ENCODE measurements at regions not wholly inside any gene's neighbourhood (a gene's known extent, or its start where the extent isn't known, plus 50 kb on each side); places are given as distances from the start of the nearest gene placed in this dataset.

DNA sequence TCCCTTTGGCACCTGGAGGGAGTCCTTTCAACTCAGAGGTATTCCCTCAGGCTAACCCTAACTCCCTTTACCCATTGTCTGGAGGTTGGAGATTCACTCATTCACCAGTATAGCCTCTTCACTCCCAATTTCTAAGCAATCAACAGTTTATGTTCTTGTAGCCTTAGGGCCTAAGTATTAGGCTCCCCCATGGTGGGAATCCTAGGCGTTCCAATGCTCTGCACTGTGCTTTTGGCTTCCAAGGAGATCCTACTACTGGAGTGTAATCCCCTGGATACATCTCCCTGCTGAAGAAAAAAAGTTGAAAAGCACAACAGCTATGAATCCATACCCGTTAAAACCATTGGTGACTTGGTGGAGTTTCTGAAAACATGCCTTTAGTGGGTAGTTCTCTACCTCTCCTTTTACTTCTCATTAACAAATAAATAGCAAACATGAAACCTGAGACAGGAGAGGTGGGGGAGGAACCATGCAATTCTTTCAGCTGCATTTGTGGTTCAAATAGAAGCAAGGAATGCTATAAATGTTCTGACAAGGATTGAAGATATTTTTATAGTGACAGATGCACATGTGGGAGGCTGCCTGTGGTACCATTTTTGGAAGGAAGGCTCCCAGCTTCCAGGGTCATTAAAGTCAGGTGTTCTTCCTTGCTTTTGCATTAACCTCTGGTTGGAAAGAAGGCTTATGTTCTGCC lies 397.1 kb downstream of the DMAC1 start:
- no peaks in the 10 kb centered on the region for H3K9me3 Mint-ChIP-seq
- H3K27ac Mint-ChIP-seq: no peak overlapping the region
- intact Hi-C loops (cut with micrococcal nuclease): loop anchor here (1.0 kb wide), 1 partner anchor 134 kb away; no protein-coding TSS in a partner anchor
- DNase-seq: no peak
- CTCF ChIA-PET: interaction anchor here (0.8 to 1.4 kb wide), 4 partner anchors 126 to 350 kb away, joined by 4 to 5 read pairs (median 4); no protein-coding TSS in a partner anchor
- H3K27me3 Mint-ChIP-seq (ENCODE audit: low read depth): peaks cover 24% of the 10 kb centered on the region
- H3K4me3 Mint-ChIP-seq: no peak overlapping the region
- H3K36me3 Mint-ChIP-seq (ENCODE audit: low read depth): no peaks in the 10 kb centered on the region
- peaks cover 6% of the 10 kb centered on the region for H3K4me1 Mint-ChIP-seq (ENCODE audit: low read depth)

DNA sequence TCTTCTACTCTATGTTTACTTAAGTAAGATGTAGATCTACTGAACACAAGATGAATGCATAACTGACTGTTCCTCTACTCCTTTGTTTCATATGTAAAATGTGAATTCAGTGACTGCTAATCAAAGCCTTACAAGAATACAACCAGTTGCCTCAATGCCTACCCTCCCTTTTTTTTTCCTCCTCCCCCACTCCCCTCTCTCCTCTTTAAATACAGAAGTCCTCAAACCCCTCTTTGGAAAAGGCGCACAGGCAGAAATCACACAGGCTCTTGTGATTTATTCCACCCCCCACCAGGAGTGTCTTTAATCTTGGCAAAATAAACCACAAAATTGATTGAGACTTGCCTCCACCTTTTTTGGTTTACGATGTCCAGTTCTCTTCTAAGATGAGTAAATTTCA lies 398.5 kb downstream of the DMAC1 start:
- Mint-ChIP-seq H3K27me3 (ENCODE audit: low read depth) (peaks cover 24% of the 10 kb centered on the region), H3K4me1 (ENCODE audit: low read depth) (peaks cover 3% of the 10 kb centered on the region), H3K27ac (no peak overlapping the region), H3K9me3 (no peaks in the 10 kb centered on the region), H3K4me3 (no peak overlapping the region), H3K36me3 (ENCODE audit: low read depth) (no peaks in the 10 kb centered on the region)
- intact Hi-C loops (cut with micrococcal nuclease): no loop called here
- CTCF ChIA-PET: interaction anchor here (1.2 kb wide), 1 partner anchor 138 kb away, joined by 5 read pairs; no protein-coding TSS in a partner anchor
- no peak for DNase-seq

DNA sequence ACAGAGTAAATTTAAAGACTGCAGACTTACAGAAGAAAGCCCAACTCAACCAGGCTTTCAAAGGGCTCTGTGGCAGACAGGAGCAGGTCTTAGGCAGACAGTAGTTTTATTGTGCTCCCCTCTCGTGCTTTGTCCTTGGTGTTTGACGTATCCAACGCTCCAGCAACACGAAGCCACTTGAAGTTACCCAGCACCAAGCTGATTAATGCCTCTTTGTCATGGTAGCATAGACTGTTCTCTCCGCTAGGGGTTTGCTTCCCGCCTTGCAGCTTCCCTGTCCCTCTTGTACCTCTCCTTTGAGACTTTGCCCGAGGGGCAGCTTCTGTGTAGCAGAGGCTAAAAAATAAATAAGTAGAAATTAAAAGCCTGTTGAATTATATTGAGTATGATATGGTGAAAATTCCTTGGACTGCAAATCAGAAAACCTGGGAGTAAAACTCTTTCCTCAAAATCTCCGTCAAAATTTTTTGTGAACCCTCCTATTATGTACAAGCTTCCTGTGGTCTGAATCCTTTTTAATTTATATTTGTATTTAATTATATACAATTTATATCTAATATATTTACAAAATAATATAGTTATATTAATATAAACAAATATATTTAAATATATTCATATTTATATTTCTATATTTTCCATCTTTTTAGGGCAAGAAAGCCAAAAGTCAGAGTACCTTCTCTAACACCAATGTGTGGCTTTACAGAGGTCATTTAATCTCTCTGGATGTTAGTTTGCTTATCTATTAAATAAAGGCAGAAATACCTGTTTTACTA lies 405.4 kb downstream of the DMAC1 start:
- no peak overlapping the region for H3K27ac Mint-ChIP-seq
- no peaks in the 10 kb centered on the region for H3K4me1 Mint-ChIP-seq (ENCODE audit: low read depth)
- no peak for DNase-seq
- CTCF ChIA-PET: no interaction called here
- H3K27me3 Mint-ChIP-seq (ENCODE audit: low read depth): peaks cover 10% of the 10 kb centered on the region
- intact Hi-C loops (cut with micrococcal nuclease): no loop called here
- no peak overlapping the region for H3K4me3 Mint-ChIP-seq
- H3K9me3 Mint-ChIP-seq: no peaks in the 10 kb centered on the region
- no peaks in the 10 kb centered on the region for H3K36me3 Mint-ChIP-seq (ENCODE audit: low read depth)

DNA sequence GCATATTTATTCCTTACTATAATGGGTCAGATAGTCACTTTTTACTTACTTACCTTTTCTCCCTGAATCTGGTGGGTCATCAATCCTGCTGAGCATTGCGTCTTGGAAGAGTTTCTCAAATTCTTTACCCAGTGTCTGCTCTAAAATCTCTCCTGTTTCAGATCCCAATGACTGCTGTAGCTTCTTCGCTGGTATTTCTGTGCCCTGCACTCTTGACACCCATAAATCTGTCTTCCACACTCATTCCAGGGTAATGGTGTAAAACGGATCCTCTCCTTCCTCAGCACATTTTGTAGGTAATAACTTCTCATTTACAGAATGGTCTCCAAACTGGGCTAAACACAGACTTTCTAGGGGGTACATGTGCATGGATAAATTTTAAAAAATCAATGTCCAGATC lies 407.4 kb downstream of the DMAC1 start:
- intact Hi-C loops (cut with micrococcal nuclease): no loop called here
- no peaks in the 10 kb centered on the region for H3K36me3 Mint-ChIP-seq (ENCODE audit: low read depth)
- no peaks in the 10 kb centered on the region for H3K9me3 Mint-ChIP-seq
- no peaks in the 10 kb centered on the region for H3K4me1 Mint-ChIP-seq (ENCODE audit: low read depth)
- H3K4me3 Mint-ChIP-seq: no peak overlapping the region
- CTCF ChIA-PET: no interaction called here
- peaks cover 10% of the 10 kb centered on the region for H3K27me3 Mint-ChIP-seq (ENCODE audit: low read depth)
- H3K27ac Mint-ChIP-seq: no peak overlapping the region
- DNase-seq: no peak

GRCh38 chr9:7388755-7389154 lies 410.8 kb downstream of the DMAC1 start:
- Mint-ChIP-seq H3K4me1 (ENCODE audit: low read depth) (no peaks in the 10 kb centered on the region), H3K9me3 (no peaks in the 10 kb centered on the region), H3K36me3 (ENCODE audit: low read depth) (no peaks in the 10 kb centered on the region), H3K27ac (no peak overlapping the region), H3K27me3 (ENCODE audit: low read depth) (peaks cover 1% of the 10 kb centered on the region), H3K4me3 (no peak overlapping the region)
- intact Hi-C loops (cut with micrococcal nuclease): no loop called here
- DNase-seq: no peak
- CTCF ChIA-PET: no interaction called here

- H3K27me3 Mint-ChIP-seq (ENCODE audit: low read depth): no peaks in the 10 kb centered on the region
- no peak overlapping the region for H3K27ac Mint-ChIP-seq
- no peaks in the 10 kb centered on the region for H3K9me3 Mint-ChIP-seq
- CTCF ChIA-PET: no interaction called here
- no peak for DNase-seq
- H3K4me3 Mint-ChIP-seq: no peak overlapping the region
- no peaks in the 10 kb centered on the region for H3K4me1 Mint-ChIP-seq (ENCODE audit: low read depth)
- no peaks in the 10 kb centered on the region for H3K36me3 Mint-ChIP-seq (ENCODE audit: low read depth)
- intact Hi-C loops (cut with micrococcal nuclease): no loop called here
These were observed 411.7 kb downstream of the DMAC1 start for GRCh38 chr9:7387840-7388239.

GRCh38 chr9:7382304-7382703 lies 417.3 kb downstream of the DMAC1 start:
- Mint-ChIP-seq H3K27ac (no peak overlapping the region), H3K36me3 (ENCODE audit: low read depth) (no peaks in the 10 kb centered on the region), H3K4me3 (no peak overlapping the region), H3K27me3 (ENCODE audit: low read depth) (peaks cover 12% of the 10 kb centered on the region), H3K9me3 (no peaks in the 10 kb centered on the region), H3K4me1 (ENCODE audit: low read depth) (no peaks in the 10 kb centered on the region)
- intact Hi-C loops (cut with micrococcal nuclease): no loop called here
- CTCF ChIA-PET: no interaction called here
- DNase-seq: no peak

- no peaks in the 10 kb centered on the region for H3K4me1 Mint-ChIP-seq (ENCODE audit: low read depth)
- CTCF ChIA-PET: no interaction called here
- no peak for DNase-seq
- no peak overlapping the region for H3K27ac Mint-ChIP-seq
- no peak overlapping the region for H3K4me3 Mint-ChIP-seq
- intact Hi-C loops (cut with micrococcal nuclease): no loop called here
- no peaks in the 10 kb centered on the region for H3K36me3 Mint-ChIP-seq (ENCODE audit: low read depth)
- H3K9me3 Mint-ChIP-seq: no peaks in the 10 kb centered on the region
- peaks cover 11% of the 10 kb centered on the region for H3K27me3 Mint-ChIP-seq (ENCODE audit: low read depth)
These were observed 422.1 kb downstream of the DMAC1 start for GRCh38 chr9:7377489-7377888.

- intact Hi-C loops (cut with micrococcal nuclease): no loop called here
- DNase-seq: no peak
- H3K36me3 Mint-ChIP-seq (ENCODE audit: low read depth): no peaks in the 10 kb centered on the region
- CTCF ChIA-PET: interaction anchor here (0.6 to 0.8 kb wide), 2 partner anchors 9 to 91 kb away, joined by 3 to 4 read pairs; no protein-coding TSS in a partner anchor
- no peak overlapping the region for H3K4me3 Mint-ChIP-seq
- H3K9me3 Mint-ChIP-seq: no peaks in the 10 kb centered on the region
- peaks cover 6% of the 10 kb centered on the region for H3K27me3 Mint-ChIP-seq (ENCODE audit: low read depth)
- no peak overlapping the region for H3K27ac Mint-ChIP-seq
- no peaks in the 10 kb centered on the region for H3K4me1 Mint-ChIP-seq (ENCODE audit: low read depth)
These were observed 422.7 kb downstream of the DMAC1 start for GRCh38 chr9:7376833-7377232.

DNA sequence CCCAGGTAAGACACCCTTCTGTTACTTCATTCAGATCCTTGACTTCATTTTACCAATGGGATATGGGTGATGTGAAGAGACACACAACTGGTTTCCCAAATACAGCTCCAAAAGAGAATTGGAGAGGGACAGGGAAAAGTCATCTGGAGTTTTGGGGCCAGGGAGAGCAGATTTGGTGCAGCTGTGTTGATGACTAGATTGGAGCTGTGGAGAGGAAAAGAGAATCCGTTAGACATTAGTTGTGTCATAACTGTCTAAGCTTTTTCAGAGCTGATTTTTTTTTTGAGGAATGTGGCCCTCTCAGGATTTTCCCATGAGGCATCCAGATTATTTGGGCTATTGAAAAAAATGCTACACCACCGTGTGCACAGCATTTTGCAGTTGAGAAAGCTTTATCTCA lies 423.4 kb downstream of the DMAC1 start:
- H3K36me3 Mint-ChIP-seq (ENCODE audit: low read depth): no peaks in the 10 kb centered on the region
- CTCF ChIA-PET: interaction anchor here (0.6 kb wide), 1 partner anchor 9 kb away, joined by 4 read pairs; no protein-coding TSS in a partner anchor
- no peak overlapping the region for H3K27ac Mint-ChIP-seq
- H3K27me3 Mint-ChIP-seq (ENCODE audit: low read depth): peaks cover 4% of the 10 kb centered on the region
- H3K4me3 Mint-ChIP-seq: no peak overlapping the region
- no peaks in the 10 kb centered on the region for H3K9me3 Mint-ChIP-seq
- DNase-seq: no peak
- intact Hi-C loops (cut with micrococcal nuclease): no loop called here
- no peaks in the 10 kb centered on the region for H3K4me1 Mint-ChIP-seq (ENCODE audit: low read depth)

DNA sequence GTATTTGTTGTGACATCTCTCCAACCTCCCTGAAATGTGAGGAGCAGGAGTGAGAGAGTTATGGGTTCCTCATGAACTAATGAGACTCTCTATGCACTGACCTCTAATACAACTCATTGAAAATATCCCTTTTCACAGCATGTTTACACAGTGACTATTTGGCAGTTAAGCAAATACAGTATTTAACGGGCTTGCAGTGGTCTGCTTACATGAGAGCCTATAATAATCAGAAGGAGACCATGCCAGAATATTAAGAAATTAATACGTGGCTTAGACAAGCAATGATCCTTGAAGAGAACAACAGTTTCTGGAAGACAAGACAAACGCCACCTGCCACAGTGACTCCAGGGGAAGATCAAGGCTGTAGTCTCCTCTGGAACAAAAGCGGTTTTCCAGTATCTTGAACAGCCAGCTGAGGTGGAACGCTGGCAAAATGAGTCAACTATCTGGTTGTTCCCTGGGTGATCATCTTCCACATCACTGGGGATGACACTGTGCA lies 424.5 kb downstream of the DMAC1 start:
- intact Hi-C loops (cut with micrococcal nuclease): no loop called here
- no peaks in the 10 kb centered on the region for H3K36me3 Mint-ChIP-seq (ENCODE audit: low read depth)
- CTCF ChIA-PET: no interaction called here
- no peak overlapping the region for H3K4me3 Mint-ChIP-seq
- DNase-seq: no peak
- H3K9me3 Mint-ChIP-seq: no peaks in the 10 kb centered on the region
- no peak overlapping the region for H3K27ac Mint-ChIP-seq
- no peaks in the 10 kb centered on the region for H3K4me1 Mint-ChIP-seq (ENCODE audit: low read depth)
- peaks cover 3% of the 10 kb centered on the region for H3K27me3 Mint-ChIP-seq (ENCODE audit: low read depth)

GRCh38 chr9:7370988-7371387 lies 428.6 kb downstream of the DMAC1 start:
- Mint-ChIP-seq H3K27me3 (ENCODE audit: low read depth) (no peaks in the 10 kb centered on the region), H3K4me3 (no peak overlapping the region), H3K9me3 (no peaks in the 10 kb centered on the region)

More at GRCh38 chr9:7370988-7371387, 428.6 kb downstream of the DMAC1 start:
- CTCF ChIA-PET: interaction anchor here (0.6 kb wide), 1 partner anchor 393 kb away, joined by 3 read pairs; no protein-coding TSS in a partner anchor
- intact Hi-C loops (cut with micrococcal nuclease): no loop called here
- DNase-seq: no peak
- Mint-ChIP-seq H3K36me3 (ENCODE audit: low read depth) (no peaks in the 10 kb centered on the region), H3K4me1 (ENCODE audit: low read depth) (no peaks in the 10 kb centered on the region), H3K27ac (no peak overlapping the region)
